K562 (cell line): ENCODE measurements at regions not wholly inside any gene's neighbourhood (a gene's known extent, or its start where the extent isn't known, plus 50 kb on each side); places are given as distances from the start of the nearest gene placed in this dataset.

ENCODE experiments used
- ATAC-seq: fragments of 200-7000 bp; cut with Tn5 transposase; 3 replicates; pipeline ENCODE4 v1.9.1; 2020; ENCODE audit warnings: moderate library complexity
- BruUV-seq: library from RNA; stranded (reverse); fragments of 400-500 nt; replicated peaks from 2 replicates; lab custom pipeline; 2021; lab: Mats Ljungman, UMichigan
- CTCF ChIA-PET: fragments of 300-600 bp; formaldehyde crosslinking; extraction: SDS; loops from one replicate; lab custom pipeline; 2021; ENCODE audit warnings: low intra/inter-chr PET ratio; lab: Yijun Ruan, JAX
- POLR2A ChIA-PET: fragments of 300-600, 350-650 bp; sonication (Branson Sonifier 250); formaldehyde crosslinking; extraction: SDS; loops from one replicate; lab custom pipeline; 2021; ENCODE audit warnings: antibody characterized with exemption, inconsistent platforms; lab: Yijun Ruan, JAX
- DNase-seq, 4 experiments: peaks; one replicate each; pipeline versions ENCODE4 v3.0.0 to v3.0.0-alpha.2; 2011 to 2018; ENCODE audit warnings: low spot score in 3 of 4, mixed read lengths in 3 of 4; ENCODE audit errors: extremely low read depth in 1 of 4
- FAIRE-seq: peaks from 2 replicates; lab custom pipeline; 2011; peaks lifted over from hg19 to GRCh38; lab: Jason Lieb, UNC
- H2AFZ ChIP-seq: 2 replicates; pipeline ENCODE4 v1.6.0; 2011; ENCODE audit warnings: low read depth, low read length, control low read depth, inconsistent platforms
- H3K27ac ChIP-seq: fragments of 200-600 bp; 3 replicates; pipeline ENCODE4 v1.8.0; 2011; ENCODE audit warnings: low read depth, mild to moderate bottlenecking, control low read depth, inconsistent platforms, low read length, moderate library complexity, mixed read lengths; ENCODE audit errors: extremely low read depth
- H3K27me3 ChIP-seq, 2 experiments: fragments of 300-600 bp in 1 of 2; 2 replicates in 1 of 2; 3 replicates in 1 of 2; pipeline versions ENCODE4 v1.6.0 to v1.8.0; 2011; ENCODE audit warnings: inconsistent platforms in 2 of 2, low read length in 2 of 2, mild to moderate bottlenecking in 1 of 2, mixed read lengths in 1 of 2, moderate library complexity in 1 of 2; ENCODE audit not compliant: control insufficient read depth in 2 of 2, insufficient read depth in 2 of 2
- H3K36me3 ChIP-seq: fragments of 300-600 bp; 3 replicates; pipeline ENCODE4 v1.8.0; 2011; ENCODE audit warnings: mild to moderate bottlenecking, low read length, inconsistent platforms; ENCODE audit not compliant: control insufficient read depth, insufficient read depth
- H3K4me1 ChIP-seq, 2 experiments: fragments of 200-600 bp in 1 of 2; replicated peaks in 1 of 2; 2 replicates in 1 of 2; 3 replicates in 1 of 2; pipeline versions ENCODE4 v1.5.1 to v1.8.0; 2011; ENCODE audit warnings: inconsistent platforms in 2 of 2, low read length in 2 of 2, mild to moderate bottlenecking in 1 of 2, mixed read lengths in 1 of 2, moderate library complexity in 1 of 2; ENCODE audit not compliant: control insufficient read depth in 2 of 2, insufficient read depth in 2 of 2
- H3K4me2 ChIP-seq: 2 replicates; pipeline ENCODE4 v1.6.1; 2011; ENCODE audit warnings: low read length, control low read depth, inconsistent platforms, mixed read lengths; ENCODE audit not compliant: insufficient read depth
- H3K4me3 ChIP-seq: fragments of 200-600 bp; sonication (generic), shearing (Covaris generic); 2 replicates; pipeline ENCODE4 v1.5.1; 2016; ENCODE audit warnings: control low read depth, inconsistent platforms
- H3K79me2 ChIP-seq: fragments of 200-600 bp; 3 replicates; pipeline ENCODE4 v1.8.0; 2011; ENCODE audit warnings: low read length, inconsistent platforms; ENCODE audit not compliant: control insufficient read depth, insufficient read depth
- H3K9ac ChIP-seq, 2 experiments: 2 replicates each; pipeline versions ENCODE4 v1.6.0 to v1.6.1; 2011; ENCODE audit warnings: low read depth in 2 of 2, low read length in 2 of 2, control low read depth in 1 of 2, inconsistent platforms in 1 of 2, mild to moderate bottlenecking in 1 of 2, mixed read lengths in 1 of 2; ENCODE audit not compliant: insufficient read depth in 1 of 2
- H3K9me1 ChIP-seq: one replicate; pipeline ENCODE4 v1.6.0; 2011; ENCODE audit warnings: inconsistent platforms, mild to moderate bottlenecking, low read length, moderate library complexity; ENCODE audit not compliant: control insufficient read depth, insufficient read depth
- H3K9me3 ChIP-seq: replicated peaks from 2 replicates; pipeline ENCODE4 v1.5.1; 2011; ENCODE audit warnings: low read depth, low read length, inconsistent platforms; ENCODE audit not compliant: control insufficient read depth, insufficient read depth
- H4K20me1 ChIP-seq: replicated peaks from 2 replicates; pipeline ENCODE4 v1.6.1; 2011; ENCODE audit warnings: low read length, inconsistent platforms, mixed read lengths; ENCODE audit not compliant: control insufficient read depth, insufficient read depth
- ELF4 ChIP-seq: fragments of 450-650 bp; formaldehyde crosslinking; IDR thresholded peaks from 2 replicates; pipeline ENCODE4 v1.4.0; 2022; ENCODE audit warnings: missing genetic modification characterization
- FIP1L1 ChIP-seq: fragments of 200-400 bp; formaldehyde crosslinking; IDR thresholded peaks from 2 replicates; pipeline ENCODE4 v1.6.1; 2018; ENCODE audit warnings: mild to moderate bottlenecking, low read depth, low read length; ENCODE audit not compliant: poor library complexity, severe bottlenecking
- JUN ChIP-seq, 2 experiments: sonication (generic) in 1 of 2; formaldehyde crosslinking in 1 of 2; IDR thresholded peaks; 2 replicates each; pipeline versions ENCODE4 v1.6.1 to v1.8.0; 2012 to 2022; ENCODE audit warnings: borderline replicate concordance in 2 of 2, mild to moderate bottlenecking in 2 of 2, improper control_type of control experiment in 1 of 2, low read depth in 1 of 2, low read length in 1 of 2, missing genetic modification reagents in 1 of 2
- KLF6 ChIP-seq: fragments of 250-450 bp; sonication (Bioruptor Pico); IDR thresholded peaks from 2 replicates; pipeline ENCODE4 v1.4.0; 2020; ENCODE audit warnings: mild to moderate bottlenecking, moderate library complexity, borderline replicate concordance
- MXD1 ChIP-seq: fragments of 250-450 bp; sonication (Bioruptor Pico); IDR thresholded peaks from 2 replicates; pipeline ENCODE4 v1.8.0; 2021; ENCODE audit warnings: borderline replicate concordance, mild to moderate bottlenecking, moderate library complexity; ENCODE audit not compliant: poor library complexity, severe bottlenecking
- PBX2 ChIP-seq, 2 experiments: IDR thresholded peaks in 1 of 2; conservative IDR thresholded peaks in 1 of 2; 2 replicates each; pipeline ENCODE4 v1.6.1; 2016; ENCODE audit warnings: low read depth in 2 of 2, mild to moderate bottlenecking in 1 of 2, missing compliant biosample characterization in 1 of 2, missing genetic modification characterization in 1 of 2, moderate library complexity in 1 of 2
- PHF21A ChIP-seq: fragments of 450-650 bp; IDR thresholded peaks from 2 replicates; pipeline ENCODE4 v1.6.1; 2017; ENCODE audit warnings: low read depth, borderline replicate concordance
- ZNF175 ChIP-seq: fragments of 200-800 bp; sonication (Bioruptor generic); IDR thresholded peaks from 2 replicates; pipeline ENCODE4 v1.6.1; 2016; ENCODE audit warnings: low read depth, mild to moderate bottlenecking, missing genetic modification characterization, missing compliant biosample characterization
- ZNF785 ChIP-seq: fragments of 250-450 bp; sonication (Bioruptor Pico); IDR thresholded peaks from 2 replicates; pipeline ENCODE4 v1.4.0; 2020; ENCODE audit warnings: mild to moderate bottlenecking
- WGBS: fragments of 100-300 bp; shearing (Covaris generic); methylation state at CpG from one replicate; pipeline ENCODE4 v1.1.6; 2016; ENCODE audit warnings: low coverage, mixed read lengths; ENCODE audit not compliant: insufficient coverage; ENCODE audit errors: missing lambda C conversion rate; 5-methylcytosine and 5-hydroxymethylcytosine counted together
- in situ Hi-C: fragments of 300-500 bp; cut with MboI; formaldehyde crosslinking; loops from 4 replicates; pipeline ENCODE4 v1.15.0; 2018; ENCODE audit warnings: inconsistent platforms, mixed read lengths
- intact Hi-C: fragments of 100-400 bp; cut with micrococcal nuclease; formaldehyde crosslinking; loops from 2 replicates; pipeline ENCODE4 v1.14.2; 2022
- TF ChIP-seq, protein P1 (sequence below): fragments of 250-450 bp; sonication (Bioruptor Pico); IDR thresholded peaks from 2 replicates; pipeline ENCODE4 v1.8.0; 2021; ENCODE audit warnings: mild to moderate bottlenecking, moderate library complexity

- Histone ChIP-seq H2AFZ (no peak overlapping the region), H3K4me3 (no peak overlapping the region), H3K4me2 (no peak overlapping the region), H3K27me3 (no peaks in the 10 kb centered on the region), H4K20me1 (no peaks in the 10 kb centered on the region), H3K36me3 (no peaks in the 10 kb centered on the region), H3K9me1 (no peaks in the 10 kb centered on the region), H3K4me1 (no peaks in the 10 kb centered on the region), H3K79me2 (no peaks in the 10 kb centered on the region), H3K9me3 (no peaks in the 10 kb centered on the region), H3K9ac (no peak overlapping the region), H3K27ac (no peak overlapping the region)
- intact Hi-C loops, result no loop called here
- in situ Hi-C loops, result no loop called here
- FAIRE-seq (no peak), ATAC-seq (no peak), DNase-seq (no peak)
- TF ChIP-seq PBX2 (CRISPR knock-in tag; IDR thresholded peaks at IDR 0.05; ENCODE audit: low read depth), result no peak
- no peak for TF ChIP-seq PBX2 (tag; conservative IDR thresholded peaks at IDR 0.05; ENCODE audit: low read depth)
- TF ChIP-seq ZNF785 (CRISPR knock-in tag), result no peak
- BruUV-seq, result no TSS peak
- 0% methylated on average over 3 of the region's 3 CpGs for WGBS
- POLR2A ChIA-PET, result no interaction called here
- CTCF ChIA-PET, result no interaction called here
These were observed 54.1 kb upstream of the UNC5C start for GRCh38 chr4:95602872-95603271.

GRCh38 chr4:95601356-95601755 is 52.6 kb upstream of the UNC5C start:
- Histone ChIP-seq H3K9me1 (no peaks in the 10 kb centered on the region), H3K4me1 (no peaks in the 10 kb centered on the region), H4K20me1 (no peaks in the 10 kb centered on the region), H3K9ac (no peak overlapping the region), H3K27ac (no peak overlapping the region), H3K9me3 (no peaks in the 10 kb centered on the region), H2AFZ (no peak overlapping the region), H3K36me3 (no peaks in the 10 kb centered on the region), H3K4me3 (no peak overlapping the region), H3K79me2 (no peaks in the 10 kb centered on the region), H3K4me2 (no peak overlapping the region), H3K27me3 (no peaks in the 10 kb centered on the region)
- CTCF ChIA-PET, result no interaction called here
- ATAC-seq (no peak), FAIRE-seq (no peak), DNase-seq (no peak)
- intact Hi-C loops, result no loop called here
- 6% methylated on average over 4 of the region's 4 CpGs for WGBS
- BruUV-seq, result no TSS peak
- POLR2A ChIA-PET, result no interaction called here
- in situ Hi-C loops, result no loop called here
- TF ChIP-seq ELF4 (CRISPR knock-in tag) (no peak), MXD1 (no peak), JUN (IDR thresholded peaks at IDR 0.05; ENCODE audit: borderline replicate concordance, low read depth, low read length) (no peak), JUN (CRISPR knock-in tag; IDR thresholded peaks at IDR 0.05; ENCODE audit: borderline replicate concordance) (no peak), PHF21A (no peak), ZNF175 (no peak), KLF6 (CRISPR knock-in tag) (no peak), FIP1L1 (no peak)
- TF ChIP-seq, protein P1, sequence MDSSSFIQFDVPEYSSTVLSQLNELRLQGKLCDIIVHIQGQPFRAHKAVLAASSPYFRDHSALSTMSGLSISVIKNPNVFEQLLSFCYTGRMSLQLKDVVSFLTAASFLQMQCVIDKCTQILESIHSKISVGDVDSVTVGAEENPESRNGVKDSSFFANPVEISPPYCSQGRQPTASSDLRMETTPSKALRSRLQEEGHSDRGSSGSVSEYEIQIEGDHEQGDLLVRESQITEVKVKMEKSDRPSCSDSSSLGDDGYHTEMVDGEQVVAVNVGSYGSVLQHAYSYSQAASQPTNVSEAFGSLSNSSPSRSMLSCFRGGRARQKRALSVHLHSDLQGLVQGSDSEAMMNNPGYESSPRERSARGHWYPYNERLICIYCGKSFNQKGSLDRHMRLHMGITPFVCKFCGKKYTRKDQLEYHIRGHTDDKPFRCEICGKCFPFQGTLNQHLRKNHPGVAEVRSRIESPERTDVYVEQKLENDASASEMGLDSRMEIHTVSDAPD (CRISPR knock-in tag), result no peak
